OCI-LY3 (cell line): ENCODE measurements at regions not wholly inside any gene's neighbourhood (a gene's known extent, or its start where the extent isn't known, plus 50 kb on each side); places are given as distances from the start of the nearest gene placed in this dataset.

ENCODE experiments used
- EZH2phosphoT487 ChIP-seq: fragments of 200-600 bp; shearing (Covaris generic); IDR thresholded peaks from 2 replicates; pipeline ENCODE4 v1.6.1; 2018; ENCODE audit warnings: antibody characterized with exemption, mixed run types, low read depth
- TF ChIP-seq, protein P1 (sequence below): fragments of 200-600, 300-600 bp; sonication (generic); IDR thresholded peaks from 2 replicates; pipeline ENCODE4 v1.5.1; 2014; ENCODE audit warnings: antibody characterized with exemption, low read length, low read depth

DNA sequence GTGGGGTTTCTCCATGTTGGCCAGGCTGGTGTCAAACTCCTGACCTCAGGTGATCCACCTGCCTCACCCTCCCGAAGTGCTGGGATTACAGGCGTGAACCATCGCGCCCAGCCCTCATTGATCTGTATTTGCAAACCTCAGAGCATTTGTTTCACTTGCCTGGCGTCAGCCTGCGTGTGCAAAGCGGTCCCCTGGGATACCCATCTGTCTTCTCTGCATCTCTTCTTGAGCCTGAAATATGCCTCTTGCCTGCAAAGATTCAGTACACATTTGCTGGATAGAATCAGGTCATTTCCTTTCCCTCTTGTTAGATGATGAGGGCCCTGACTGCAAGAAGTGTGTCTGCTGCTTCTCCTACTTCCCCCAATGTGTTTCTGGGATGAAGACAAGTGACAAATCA lies 1291.0 kb downstream of the TBC1D22A start:
- no peak for TF ChIP-seq EZH2phosphoT487
- TF ChIP-seq, protein P1, sequence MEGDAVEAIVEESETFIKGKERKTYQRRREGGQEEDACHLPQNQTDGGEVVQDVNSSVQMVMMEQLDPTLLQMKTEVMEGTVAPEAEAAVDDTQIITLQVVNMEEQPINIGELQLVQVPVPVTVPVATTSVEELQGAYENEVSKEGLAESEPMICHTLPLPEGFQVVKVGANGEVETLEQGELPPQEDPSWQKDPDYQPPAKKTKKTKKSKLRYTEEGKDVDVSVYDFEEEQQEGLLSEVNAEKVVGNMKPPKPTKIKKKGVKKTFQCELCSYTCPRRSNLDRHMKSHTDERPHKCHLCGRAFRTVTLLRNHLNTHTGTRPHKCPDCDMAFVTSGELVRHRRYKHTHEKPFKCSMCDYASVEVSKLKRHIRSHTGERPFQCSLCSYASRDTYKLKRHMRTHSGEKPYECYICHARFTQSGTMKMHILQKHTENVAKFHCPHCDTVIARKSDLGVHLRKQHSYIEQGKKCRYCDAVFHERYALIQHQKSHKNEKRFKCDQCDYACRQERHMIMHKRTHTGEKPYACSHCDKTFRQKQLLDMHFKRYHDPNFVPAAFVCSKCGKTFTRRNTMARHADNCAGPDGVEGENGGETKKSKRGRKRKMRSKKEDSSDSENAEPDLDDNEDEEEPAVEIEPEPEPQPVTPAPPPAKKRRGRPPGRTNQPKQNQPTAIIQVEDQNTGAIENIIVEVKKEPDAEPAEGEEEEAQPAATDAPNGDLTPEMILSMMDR: no peak
